Mesenchymal stem cell (in vitro differentiated cells and primary cell): ENCODE measurements at regions not wholly inside any gene's neighbourhood (a gene's known extent, or its start where the extent isn't known, plus 50 kb on each side); places are given as distances from the start of the nearest gene placed in this dataset.
A peak's percentile ranks its signal among the peaks of the same experiment; 100 is the strongest.

Experiments
- DNase-seq: peaks from one replicate; pipeline ENCODE4 v3.0.0-alpha.2; 2013
- H2AFZ ChIP-seq: one replicate; pipeline ENCODE4 v1.6.1; 2013; ENCODE audit warnings: low read depth, mild to moderate bottlenecking, control low read depth, inconsistent platforms, low read length, moderate library complexity
- H2AK5ac ChIP-seq: 2 replicates; pipeline ENCODE4 v1.6.1; 2013; ENCODE audit warnings: low read length, moderate library complexity, mild to moderate bottlenecking, inconsistent platforms; ENCODE audit not compliant: severe bottlenecking
- H2BK120ac ChIP-seq: one replicate; pipeline ENCODE4 v1.6.1; 2013; ENCODE audit warnings: low read depth, mild to moderate bottlenecking, inconsistent platforms, low read length, moderate library complexity
- H2BK12ac ChIP-seq, 2 experiments: one replicate each; pipeline ENCODE4 v1.6.1; 2013; ENCODE audit warnings: inconsistent platforms in 2 of 2, low read length in 2 of 2, mild to moderate bottlenecking in 2 of 2, moderate library complexity in 2 of 2, control low read depth in 1 of 2
- H2BK15ac ChIP-seq: one replicate; pipeline ENCODE4 v1.6.1; 2013; ENCODE audit warnings: mild to moderate bottlenecking, low read depth, inconsistent platforms; ENCODE audit not compliant: poor library complexity, severe bottlenecking
- H2BK5ac ChIP-seq: 2 replicates; pipeline ENCODE4 v1.6.1; 2013; ENCODE audit warnings: low read depth, mild to moderate bottlenecking, low read length, control low read depth, inconsistent platforms; ENCODE audit not compliant: poor library complexity, severe bottlenecking
- H3K14ac ChIP-seq, 2 experiments: one replicate each; pipeline ENCODE4 v1.6.1; 2013; ENCODE audit warnings: inconsistent platforms in 2 of 2, low read length in 2 of 2, control low read depth in 1 of 2, mild to moderate bottlenecking in 1 of 2, moderate library complexity in 1 of 2
- H3K18ac ChIP-seq, 2 experiments: one replicate each; pipeline ENCODE4 v1.6.1; 2013; ENCODE audit warnings: inconsistent platforms in 2 of 2, low read length in 2 of 2, control low read depth in 1 of 2, low read depth in 1 of 2, mild to moderate bottlenecking in 1 of 2
- H3K23ac ChIP-seq, 2 experiments: one replicate each; pipeline ENCODE4 v1.6.1; 2013; ENCODE audit warnings: inconsistent platforms in 2 of 2, low read length in 2 of 2, mild to moderate bottlenecking in 2 of 2, moderate library complexity in 2 of 2, control low read depth in 1 of 2
- H3K27ac ChIP-seq: 2 replicates; pipeline ENCODE4 v1.5.1; 2013; ENCODE audit warnings: mild to moderate bottlenecking, moderate library complexity, low read length, control low read depth, inconsistent platforms; ENCODE audit not compliant: poor library complexity, severe bottlenecking
- H3K27me3 ChIP-seq, 2 experiments: 2 replicates each; pipeline versions ENCODE4 v1.6.1 to v1.7.0; 2013; ENCODE audit warnings: low read length in 2 of 2, mild to moderate bottlenecking in 2 of 2, moderate library complexity in 2 of 2, control low read depth in 1 of 2, inconsistent platforms in 1 of 2; ENCODE audit not compliant: control insufficient read depth in 1 of 2, insufficient read depth in 1 of 2
- H3K36me3 ChIP-seq, 2 experiments: 2 replicates each; pipeline versions ENCODE4 v1.6.1 to v1.7.0; 2013; ENCODE audit warnings: low read length in 2 of 2, control low read depth in 1 of 2, inconsistent platforms in 1 of 2, low read depth in 1 of 2, mild to moderate bottlenecking in 1 of 2; ENCODE audit not compliant: insufficient read depth in 2 of 2, control insufficient read depth in 1 of 2
- H3K4ac ChIP-seq, 2 experiments: one replicate each; pipeline ENCODE4 v1.6.1; 2013; ENCODE audit warnings: inconsistent platforms in 2 of 2, low read length in 2 of 2, mild to moderate bottlenecking in 2 of 2, moderate library complexity in 2 of 2, control low read depth in 1 of 2, low read depth in 1 of 2
- H3K4me1 ChIP-seq: 2 replicates; pipeline ENCODE4 v1.6.1; 2013; ENCODE audit warnings: low read depth, low read length, control low read depth; ENCODE audit not compliant: control insufficient read depth, insufficient read depth
- H3K4me2 ChIP-seq: 2 replicates; pipeline ENCODE4 v1.6.1; 2013; ENCODE audit warnings: low read length, mild to moderate bottlenecking, inconsistent platforms; ENCODE audit not compliant: poor library complexity, severe bottlenecking
- H3K4me3 ChIP-seq, 2 experiments: 2 replicates each; pipeline versions ENCODE4 v1.5.1 to v1.7.0; 2013; ENCODE audit warnings: low read length in 2 of 2, mild to moderate bottlenecking in 2 of 2, control low read depth in 1 of 2, low read depth in 1 of 2; ENCODE audit not compliant: insufficient read depth in 1 of 2
- H3K79me1 ChIP-seq: replicated peaks from 2 replicates; pipeline ENCODE4 v1.6.1; 2013; ENCODE audit warnings: mild to moderate bottlenecking, control low read depth, low read length, inconsistent platforms; ENCODE audit not compliant: poor library complexity, severe bottlenecking
- H3K9ac ChIP-seq: 2 replicates; pipeline ENCODE4 v1.7.0; 2013; ENCODE audit warnings: mild to moderate bottlenecking, low read length, moderate library complexity
- H3K9me3 ChIP-seq: 2 replicates; pipeline ENCODE4 v1.7.0; 2013; ENCODE audit warnings: mild to moderate bottlenecking, low read length; ENCODE audit not compliant: control insufficient read depth
- H4K8ac ChIP-seq: one replicate; pipeline ENCODE4 v1.6.1; 2013; ENCODE audit warnings: inconsistent platforms, mild to moderate bottlenecking, low read length, moderate library complexity
- H4K91ac ChIP-seq: one replicate; pipeline ENCODE4 v1.6.1; 2013; ENCODE audit warnings: mild to moderate bottlenecking, low read length, inconsistent platforms
- WGBS: methylation state at CpG from one replicate; pipeline ENCODE4 v1.1.7; 2013; ENCODE audit warnings: mixed read lengths; 5-methylcytosine and 5-hydroxymethylcytosine counted together

- Histone ChIP-seq H2BK12ac (no peak overlapping the region), H3K27ac (no peak overlapping the region), H2AK5ac (no peak overlapping the region), H2BK5ac (no peak overlapping the region), H3K4me2 (no peak overlapping the region), H3K4me1 (no peaks in the 10 kb centered on the region), H3K4me3 (no peak overlapping the region), H2BK15ac (no peak overlapping the region), H3K27me3 (no peaks in the 10 kb centered on the region), H2AFZ (no peak overlapping the region), H3K79me1 (no peaks in the 10 kb centered on the region), H3K4ac (no peak overlapping the region), H3K9me3 (peaks cover 3% of the 10 kb centered on the region), H2BK120ac (no peak overlapping the region), H4K8ac (no peak overlapping the region), H3K36me3 (no peaks in the 10 kb centered on the region), H3K9ac (no peak overlapping the region), H4K91ac (no peak overlapping the region), H3K23ac (no peak overlapping the region), H3K14ac (no peak overlapping the region), H3K18ac (no peak overlapping the region)
- DNase-seq: no peak
Measured at GRCh38 chr4:156265407-156265806, 311.7 kb upstream of the CTSO start.

DNA sequence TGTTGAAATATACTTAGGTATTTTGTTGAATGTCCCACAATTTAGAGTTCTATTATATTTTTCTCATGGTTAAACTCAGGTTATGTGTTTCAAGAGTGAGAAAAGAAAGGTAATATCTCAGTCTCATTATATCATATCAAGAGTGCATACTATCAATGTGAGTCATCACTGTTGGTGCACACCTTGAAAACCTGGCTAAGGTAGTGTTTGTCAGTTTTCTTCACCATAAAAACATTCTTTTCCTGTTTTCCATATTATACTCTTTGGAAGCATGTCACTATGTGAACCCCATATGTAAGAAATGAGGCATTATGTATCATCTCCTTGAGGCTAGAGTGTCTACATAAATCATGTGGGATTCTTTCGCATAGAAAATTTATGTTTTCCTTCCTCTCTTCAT is 307.6 kb upstream of the CTSO start:
- 100% methylated on average over 1 of the region's 1 CpG for WGBS
- Histone ChIP-seq H3K4me2 (no peak overlapping the region), H3K27me3 (no peaks in the 10 kb centered on the region)

GRCh38 chr4:156255230-156256007 is 301.8 kb upstream of the CTSO start:
- H2BK120ac ChIP-seq: no peak overlapping the region
- no peak overlapping the region for H2AK5ac ChIP-seq
- H3K23ac ChIP-seq: no peak overlapping the region
- no peak overlapping the region for H3K14ac ChIP-seq
- no peak overlapping the region for H4K8ac ChIP-seq
- no peaks in the 10 kb centered on the region for H3K79me1 ChIP-seq
- H2AFZ ChIP-seq: no peak overlapping the region
- no peaks in the 10 kb centered on the region for H3K27me3 ChIP-seq
- no peak overlapping the region for H3K9ac ChIP-seq
- H3K4me3 ChIP-seq: no peak overlapping the region
- H2BK15ac ChIP-seq: no peak overlapping the region
- H3K36me3 ChIP-seq: no peaks in the 10 kb centered on the region
- DNase-seq: peak; percentile 36
- no peak overlapping the region for H4K91ac ChIP-seq
- H3K4me2 ChIP-seq: no peak overlapping the region
- H3K27ac ChIP-seq: no peak overlapping the region
- H3K9me3 ChIP-seq: no peaks in the 10 kb centered on the region
- no peak overlapping the region for H2BK5ac ChIP-seq
- WGBS: 39% methylated on average over 1 of the region's 5 CpGs
- no peak overlapping the region for H3K4ac ChIP-seq
- H3K4me1 ChIP-seq: no peaks in the 10 kb centered on the region
- H2BK12ac ChIP-seq: no peak overlapping the region
- H3K18ac ChIP-seq: no peak overlapping the region

More for the DNA sequence above, 307.6 kb upstream of the CTSO start:
- Histone ChIP-seq H2BK5ac (no peak overlapping the region), H2BK15ac (no peak overlapping the region), H3K9ac (no peak overlapping the region), H2BK12ac (no peak overlapping the region), H4K8ac (no peak overlapping the region), H3K27ac (no peak overlapping the region), H3K4me3 (no peak overlapping the region), H2AFZ (no peak overlapping the region), H3K18ac (no peak overlapping the region), H2AK5ac (no peak overlapping the region), H3K9me3 (peaks cover 3% of the 10 kb centered on the region), H2BK120ac (no peak overlapping the region), H3K79me1 (no peaks in the 10 kb centered on the region), H4K91ac (no peak overlapping the region), H3K14ac (no peak overlapping the region), H3K4me1 (no peaks in the 10 kb centered on the region), H3K36me3 (no peaks in the 10 kb centered on the region), H3K23ac (no peak overlapping the region), H3K4ac (no peak overlapping the region)
- no peak for DNase-seq

DNA sequence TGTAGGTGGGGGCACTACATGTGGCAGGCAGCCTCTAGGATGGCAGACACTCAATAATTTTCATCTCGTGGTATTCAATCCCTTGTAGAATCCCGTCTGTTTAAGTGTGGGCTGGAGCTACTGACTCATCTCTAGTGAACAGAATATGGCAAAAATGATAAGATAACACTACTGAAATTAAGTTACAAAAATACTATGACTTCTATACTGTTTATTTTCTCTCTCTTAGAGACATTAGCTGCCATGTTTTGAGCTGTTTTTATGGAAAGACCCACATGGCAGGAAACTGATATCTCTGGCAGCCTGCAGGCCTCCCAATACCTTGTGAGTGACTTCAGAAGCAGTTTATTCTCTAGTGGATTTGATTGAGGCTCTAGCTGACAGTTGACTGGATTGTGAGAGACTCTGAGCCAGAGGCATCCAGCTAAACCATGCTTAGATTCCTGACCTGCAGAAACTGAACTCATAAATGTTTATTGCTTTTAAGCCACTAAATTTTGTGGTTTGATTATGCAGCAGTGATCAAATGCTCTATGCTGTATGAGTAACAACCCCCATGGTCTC is 298.8 kb upstream of the CTSO start:
- Histone ChIP-seq H4K91ac (no peak overlapping the region), H2BK120ac (no peak overlapping the region), H3K27ac (no peak overlapping the region), H3K18ac (no peak overlapping the region), H3K9me3 (no peaks in the 10 kb centered on the region), H3K9ac (no peak overlapping the region), H2AFZ (no peak overlapping the region), H2BK5ac (no peak overlapping the region), H3K23ac (no peak overlapping the region), H3K4me3 (no peak overlapping the region), H3K36me3 (no peaks in the 10 kb centered on the region), H4K8ac (no peak overlapping the region), H3K79me1 (no peaks in the 10 kb centered on the region), H3K4ac (no peak overlapping the region), H3K4me2 (no peak overlapping the region), H3K14ac (no peak overlapping the region), H3K27me3 (no peaks in the 10 kb centered on the region), H2BK12ac (no peak overlapping the region), H3K4me1 (no peaks in the 10 kb centered on the region), H2BK15ac (no peak overlapping the region), H2AK5ac (no peak overlapping the region)
- DNase-seq: peak; percentile 30
- no CpG with 5 or more reads among the region's 2 CpGs for WGBS
